GM19023 (cell line): ENCODE measurements at regions not wholly inside any gene's neighbourhood (a gene's known extent, or its start where the extent isn't known, plus 50 kb on each side); places are given as distances from the start of the nearest gene placed in this dataset.

Experiments
- ATAC-seq: cut with Tn5 transposase; IDR thresholded peaks from one replicate; pipeline ENCODE4 v1.9.1; 2021; ENCODE audit warnings: mild to moderate bottlenecking, moderate library complexity; ENCODE audit not compliant: unreplicated experiment

- ATAC-seq, result no peak
Measured at GRCh38 chr12:85352016-85352415, 72.0 kb downstream of the ALX1 start.

- ATAC-seq, result no peak
Measured at GRCh38 chr12:85356596-85357385, 76.8 kb downstream of the ALX1 start.

- no peak for ATAC-seq
Measured at GRCh38 chr12:85357609-85358008, 77.6 kb downstream of the ALX1 start.

GRCh38 chr12:85358715-85359114, 78.7 kb downstream of the ALX1 start:
- ATAC-seq, result no peak

- no peak for ATAC-seq
Measured at GRCh38 chr12:85363382-85364190, 83.6 kb downstream of the ALX1 start.

- no peak for ATAC-seq
Measured at GRCh38 chr12:85367936-85368335, 87.9 kb downstream of the ALX1 start.

GRCh38 chr12:85369365-85370154, 89.5 kb downstream of the ALX1 start:
- no peak for ATAC-seq

GRCh38 chr12:85373045-85373444, 93.0 kb downstream of the ALX1 start:
- no peak for ATAC-seq

GRCh38 chr12:85374981-85375380, 95.0 kb downstream of the ALX1 start:
- no peak for ATAC-seq

GRCh38 chr12:85385406-85385805, 105.4 kb downstream of the ALX1 start:
- no peak for ATAC-seq

GRCh38 chr12:85390266-85390665, 110.2 kb downstream of the ALX1 start:
- ATAC-seq, result no peak

GRCh38 chr12:85392508-85392907, 112.5 kb downstream of the ALX1 start:
- ATAC-seq, result no peak

GRCh38 chr12:85393606-85394005, 113.6 kb downstream of the ALX1 start:
- no peak for ATAC-seq

GRCh38 chr12:85394065-85394464, 114.0 kb downstream of the ALX1 start:
- ATAC-seq, result no peak

- no peak for ATAC-seq
Measured at GRCh38 chr12:85394809-85395208, 114.8 kb downstream of the ALX1 start.

- ATAC-seq, result no peak
Measured at GRCh38 chr12:85405262-85405661, 125.2 kb downstream of the ALX1 start.

GRCh38 chr12:85405781-85406522, 125.9 kb downstream of the ALX1 start:
- ATAC-seq, result no peak

- no peak for ATAC-seq
Measured at GRCh38 chr12:85413266-85413665, 133.2 kb downstream of the ALX1 start.

GRCh38 chr12:85422762-85423161, 142.7 kb downstream of the ALX1 start:
- ATAC-seq, result no peak

- ATAC-seq, result peak; percentile 54
Measured at GRCh38 chr12:85423947-85424346, 143.9 kb downstream of the ALX1 start.
